ENCODE measurements at regions not wholly inside any gene's neighbourhood (a gene's known extent, or its start where the extent isn't known, plus 50 kb on each side); places are given as distances from the start of the nearest gene placed in this dataset.

DNA sequence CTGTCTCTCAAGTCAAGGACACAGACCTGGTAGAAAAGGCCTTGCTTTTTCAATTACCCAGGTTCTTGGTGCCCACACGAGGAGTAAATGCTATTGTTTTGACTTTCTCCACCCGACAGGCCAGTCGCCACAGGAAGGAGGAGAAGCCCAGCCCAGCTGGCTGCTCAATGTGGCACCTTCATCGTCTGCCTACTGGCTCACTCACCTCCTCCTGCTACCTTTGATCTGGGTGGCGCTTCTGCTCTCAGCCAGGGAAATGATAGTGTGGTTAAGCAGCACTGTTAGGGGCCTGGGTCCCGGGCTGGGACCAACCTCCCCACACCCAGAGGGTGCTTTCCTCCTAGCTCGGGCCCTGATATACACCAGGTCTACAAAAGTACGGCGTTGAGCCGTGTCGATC, 75.0 kb upstream of the FZD10 start:
- Mint-ChIP-seq H3K4me1 (ENCODE audit: unreplicated experiment) (no peaks in the 10 kb centered on the region), H3K27me3 (ENCODE audit: unreplicated experiment) (no peaks in the 10 kb centered on the region), H3K36me3 (ENCODE audit: unreplicated experiment) (no peaks in the 10 kb centered on the region), H3K9me3 (ENCODE audit: unreplicated experiment) (peaks cover 16% of the 10 kb centered on the region), H3K4me3 (ENCODE audit: unreplicated experiment) (no peak overlapping the region), H3K27ac (ENCODE audit: unreplicated experiment) (no peak overlapping the region)
- TF ChIP-seq, protein P1, sequence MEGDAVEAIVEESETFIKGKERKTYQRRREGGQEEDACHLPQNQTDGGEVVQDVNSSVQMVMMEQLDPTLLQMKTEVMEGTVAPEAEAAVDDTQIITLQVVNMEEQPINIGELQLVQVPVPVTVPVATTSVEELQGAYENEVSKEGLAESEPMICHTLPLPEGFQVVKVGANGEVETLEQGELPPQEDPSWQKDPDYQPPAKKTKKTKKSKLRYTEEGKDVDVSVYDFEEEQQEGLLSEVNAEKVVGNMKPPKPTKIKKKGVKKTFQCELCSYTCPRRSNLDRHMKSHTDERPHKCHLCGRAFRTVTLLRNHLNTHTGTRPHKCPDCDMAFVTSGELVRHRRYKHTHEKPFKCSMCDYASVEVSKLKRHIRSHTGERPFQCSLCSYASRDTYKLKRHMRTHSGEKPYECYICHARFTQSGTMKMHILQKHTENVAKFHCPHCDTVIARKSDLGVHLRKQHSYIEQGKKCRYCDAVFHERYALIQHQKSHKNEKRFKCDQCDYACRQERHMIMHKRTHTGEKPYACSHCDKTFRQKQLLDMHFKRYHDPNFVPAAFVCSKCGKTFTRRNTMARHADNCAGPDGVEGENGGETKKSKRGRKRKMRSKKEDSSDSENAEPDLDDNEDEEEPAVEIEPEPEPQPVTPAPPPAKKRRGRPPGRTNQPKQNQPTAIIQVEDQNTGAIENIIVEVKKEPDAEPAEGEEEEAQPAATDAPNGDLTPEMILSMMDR (IDR thresholded peaks at IDR 0.05), result no peak
- DNase-seq (ENCODE audit: extremely low spot score, unreplicated experiment), result no peak

DNA sequence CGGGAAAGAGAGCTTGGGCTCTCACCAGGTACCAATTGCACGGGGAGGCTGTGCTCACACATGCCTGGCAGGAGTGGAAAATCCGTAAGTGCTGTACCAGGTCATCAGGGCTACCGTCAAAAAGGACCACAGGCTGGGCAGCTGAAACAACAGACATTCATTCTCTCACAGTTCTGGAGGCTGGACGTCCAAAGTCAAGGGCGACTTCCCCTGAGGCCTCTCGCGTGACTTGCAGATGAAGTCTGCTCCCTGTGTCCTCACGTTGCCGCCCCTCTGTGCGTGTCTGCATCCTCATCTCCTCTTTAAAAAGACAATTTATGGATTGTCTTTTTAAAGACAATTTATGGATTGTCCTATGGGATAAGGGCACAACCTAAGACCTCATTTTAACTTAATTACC, 73.8 kb upstream of the FZD10 start:
- H3K27ac Mint-ChIP-seq (ENCODE audit: unreplicated experiment), result no peak overlapping the region
- TF ChIP-seq, protein P1 (IDR thresholded peaks at IDR 0.05), result no peak
- H3K4me3 Mint-ChIP-seq (ENCODE audit: unreplicated experiment), result no peak overlapping the region
- H3K36me3 Mint-ChIP-seq (ENCODE audit: unreplicated experiment), result no peaks in the 10 kb centered on the region
- DNase-seq (ENCODE audit: extremely low spot score, unreplicated experiment), result no peak
- peaks cover 19% of the 10 kb centered on the region for H3K9me3 Mint-ChIP-seq (ENCODE audit: unreplicated experiment)
- no peaks in the 10 kb centered on the region for H3K27me3 Mint-ChIP-seq (ENCODE audit: unreplicated experiment)
- H3K4me1 Mint-ChIP-seq (ENCODE audit: unreplicated experiment), result no peaks in the 10 kb centered on the region

DNA sequence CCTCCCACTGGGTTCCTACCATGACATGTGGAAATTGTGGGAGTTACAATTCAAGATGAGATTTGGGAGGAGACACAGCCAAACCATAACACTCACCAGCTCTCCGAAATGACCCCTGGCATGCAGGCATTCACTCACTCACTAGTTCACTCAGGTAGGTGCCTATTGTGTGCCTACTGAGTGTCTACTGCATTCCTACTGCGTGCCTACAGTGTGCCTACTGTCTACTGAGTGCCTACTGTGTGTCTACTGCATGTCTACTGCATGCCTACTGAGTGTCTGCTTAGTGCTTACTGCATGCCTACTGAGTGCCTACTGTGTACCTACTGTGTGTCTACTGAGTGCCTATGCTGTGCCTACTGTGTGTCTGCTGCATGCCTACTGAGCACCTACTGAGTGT, 71.7 kb upstream of the FZD10 start:
- TF ChIP-seq, protein P1 (IDR thresholded peaks at IDR 0.05), result no peak
- H3K4me3 Mint-ChIP-seq (ENCODE audit: unreplicated experiment), result no peak overlapping the region
- H3K27ac Mint-ChIP-seq (ENCODE audit: unreplicated experiment), result no peak overlapping the region
- no peaks in the 10 kb centered on the region for H3K36me3 Mint-ChIP-seq (ENCODE audit: unreplicated experiment)
- peaks cover 19% of the 10 kb centered on the region for H3K9me3 Mint-ChIP-seq (ENCODE audit: unreplicated experiment)
- H3K27me3 Mint-ChIP-seq (ENCODE audit: unreplicated experiment), result no peaks in the 10 kb centered on the region
- no peak for DNase-seq (ENCODE audit: extremely low spot score, unreplicated experiment)
- no peaks in the 10 kb centered on the region for H3K4me1 Mint-ChIP-seq (ENCODE audit: unreplicated experiment)

DNA sequence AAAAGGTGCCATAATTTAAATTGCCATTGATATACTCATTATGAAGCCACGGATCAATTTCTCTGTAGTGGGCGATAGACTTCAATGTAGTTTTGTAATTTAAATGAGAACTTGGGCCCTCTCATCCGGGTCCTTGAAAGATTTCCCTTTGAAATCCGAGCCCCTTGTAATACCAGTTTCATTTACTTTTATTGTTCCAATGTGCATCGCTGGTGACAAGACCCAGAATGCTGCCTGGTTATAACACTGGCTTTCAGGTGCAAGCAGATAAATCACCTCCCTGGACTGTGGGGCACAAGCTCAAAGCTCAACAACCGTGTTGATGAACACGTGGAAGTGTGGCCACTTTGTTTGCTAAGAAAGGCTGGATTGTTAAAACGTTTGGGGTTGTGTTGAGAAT, 68.9 kb upstream of the FZD10 start:
- TF ChIP-seq, protein P1 (IDR thresholded peaks at IDR 0.05), result no peak
- H3K4me3 Mint-ChIP-seq (ENCODE audit: unreplicated experiment), result no peak overlapping the region
- H3K36me3 Mint-ChIP-seq (ENCODE audit: unreplicated experiment), result no peaks in the 10 kb centered on the region
- no peaks in the 10 kb centered on the region for H3K4me1 Mint-ChIP-seq (ENCODE audit: unreplicated experiment)
- H3K9me3 Mint-ChIP-seq (ENCODE audit: unreplicated experiment), result peaks cover 19% of the 10 kb centered on the region
- no peak for DNase-seq (ENCODE audit: extremely low spot score, unreplicated experiment)
- no peak overlapping the region for H3K27ac Mint-ChIP-seq (ENCODE audit: unreplicated experiment)
- H3K27me3 Mint-ChIP-seq (ENCODE audit: unreplicated experiment), result no peaks in the 10 kb centered on the region

DNA sequence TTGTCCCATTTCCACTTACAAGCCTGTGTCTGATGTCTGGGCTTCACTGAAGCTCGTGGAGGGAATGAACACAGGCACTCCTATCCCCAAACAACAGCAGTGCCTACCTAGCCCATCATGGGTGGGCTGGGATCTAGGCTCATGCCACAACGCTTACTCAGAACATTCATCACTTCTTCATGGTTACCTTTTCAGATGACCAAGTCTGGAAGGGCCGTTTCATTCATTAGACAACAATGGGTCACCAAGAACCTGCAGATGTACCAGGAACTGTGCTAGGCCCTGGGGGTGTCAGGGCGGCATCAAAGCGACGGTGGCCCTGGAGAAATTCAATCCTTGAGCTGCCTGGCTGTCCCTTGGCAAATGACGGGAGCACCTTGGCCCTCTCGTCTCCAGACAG, 64.9 kb upstream of the FZD10 start:
- Mint-ChIP-seq H3K4me3 (ENCODE audit: unreplicated experiment) (no peak overlapping the region), H3K4me1 (ENCODE audit: unreplicated experiment) (no peaks in the 10 kb centered on the region), H3K27ac (ENCODE audit: unreplicated experiment) (no peak overlapping the region), H3K27me3 (ENCODE audit: unreplicated experiment) (no peaks in the 10 kb centered on the region), H3K9me3 (ENCODE audit: unreplicated experiment) (peaks cover 4% of the 10 kb centered on the region), H3K36me3 (ENCODE audit: unreplicated experiment) (no peaks in the 10 kb centered on the region)
- DNase-seq (ENCODE audit: extremely low spot score, unreplicated experiment), result no peak
- TF ChIP-seq, protein P1 (IDR thresholded peaks at IDR 0.05), result no peak

Measured in osteocyte (in vitro differentiated cells).